ENCODE measurements at regions not wholly inside any gene's neighbourhood (a gene's known extent, or its start where the extent isn't known, plus 50 kb on each side); places are given as distances from the start of the nearest gene placed in this dataset.
"Not testable (repeated sequence)": the region's sequence is repeated elsewhere in the genome, so short reads cannot be mapped to it uniquely, and the experiment has no call there.

- intact Hi-C loops (cut with DNase I) = no loop called here
- 87 to 89% methylated on average over 4 of the region's 4 CpGs for WGBS, 2 donors
- no peaks in the 10 kb centered on the region for H3K9me3 ChIP-seq
Observed at GRCh38 chr12:67046062-67046461, 223.1 kb upstream of the CAND1 start.

GRCh38 chr12:67047634-67048033 is 221.5 kb upstream of the CAND1 start:
- TF ChIP-seq POLR2A (IDR thresholded peaks at IDR 0.05) = no peak
- TF ChIP-seq, protein P1, sequence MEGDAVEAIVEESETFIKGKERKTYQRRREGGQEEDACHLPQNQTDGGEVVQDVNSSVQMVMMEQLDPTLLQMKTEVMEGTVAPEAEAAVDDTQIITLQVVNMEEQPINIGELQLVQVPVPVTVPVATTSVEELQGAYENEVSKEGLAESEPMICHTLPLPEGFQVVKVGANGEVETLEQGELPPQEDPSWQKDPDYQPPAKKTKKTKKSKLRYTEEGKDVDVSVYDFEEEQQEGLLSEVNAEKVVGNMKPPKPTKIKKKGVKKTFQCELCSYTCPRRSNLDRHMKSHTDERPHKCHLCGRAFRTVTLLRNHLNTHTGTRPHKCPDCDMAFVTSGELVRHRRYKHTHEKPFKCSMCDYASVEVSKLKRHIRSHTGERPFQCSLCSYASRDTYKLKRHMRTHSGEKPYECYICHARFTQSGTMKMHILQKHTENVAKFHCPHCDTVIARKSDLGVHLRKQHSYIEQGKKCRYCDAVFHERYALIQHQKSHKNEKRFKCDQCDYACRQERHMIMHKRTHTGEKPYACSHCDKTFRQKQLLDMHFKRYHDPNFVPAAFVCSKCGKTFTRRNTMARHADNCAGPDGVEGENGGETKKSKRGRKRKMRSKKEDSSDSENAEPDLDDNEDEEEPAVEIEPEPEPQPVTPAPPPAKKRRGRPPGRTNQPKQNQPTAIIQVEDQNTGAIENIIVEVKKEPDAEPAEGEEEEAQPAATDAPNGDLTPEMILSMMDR (IDR thresholded peaks at IDR 0.05) = no peak
- no peak for TF ChIP-seq POLR2AphosphoS5 (IDR thresholded peaks at IDR 0.05)
- TF ChIP-seq EP300 (IDR thresholded peaks at IDR 0.05) = no peak

More at GRCh38 chr12:67046062-67046461, 223.1 kb upstream of the CAND1 start:
- Histone ChIP-seq H3K36me3 (no peaks in the 10 kb centered on the region), H3K27ac (no peak overlapping the region), H3K4me1 (peaks cover 0 to 40% (median 34%) of the 10 kb centered on the region in 4 donors), H3K4me3 (no peak overlapping the region), H3K27me3 (no peaks in the 10 kb centered on the region)
- DNase-seq = no peak
- TF ChIP-seq, protein P1 (IDR thresholded peaks at IDR 0.05) = no peak
- TF ChIP-seq EP300 (IDR thresholded peaks at IDR 0.05) = no peak
- no peak for TF ChIP-seq POLR2AphosphoS5 (IDR thresholded peaks at IDR 0.05)
- no peak for TF ChIP-seq POLR2A (IDR thresholded peaks at IDR 0.05)

DNA sequence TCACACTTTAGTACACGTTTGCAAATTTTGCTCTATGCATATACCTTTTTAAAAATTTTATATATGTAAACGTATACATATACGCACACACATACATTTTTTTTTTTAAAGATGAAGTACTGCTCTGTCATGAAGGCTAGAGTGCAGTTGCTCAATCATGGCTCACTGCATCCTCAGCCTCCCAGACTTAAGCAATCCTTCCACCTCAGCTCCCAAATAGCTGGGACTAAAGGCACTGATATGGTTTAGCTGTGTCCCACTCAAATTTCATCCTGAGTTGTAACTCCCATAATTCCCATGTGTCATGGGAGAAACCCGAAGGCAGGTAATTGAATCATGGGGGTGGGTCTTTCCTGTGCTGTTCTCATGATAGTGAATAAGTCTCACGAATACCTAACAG is 220.8 kb upstream of the CAND1 start:
- no peaks in the 10 kb centered on the region for H3K27me3 ChIP-seq
- no peaks in the 10 kb centered on the region for H3K9me3 ChIP-seq
- H3K4me1 ChIP-seq = peaks cover 0 to 23% (median 21%) of the 10 kb centered on the region in 4 donors
- 88 to 89% methylated on average over 5 of the region's 5 CpGs for WGBS, 2 donors
- H3K36me3 ChIP-seq = no peaks in the 10 kb centered on the region
- H3K27ac ChIP-seq = no peak overlapping the region
- intact Hi-C loops (cut with DNase I) = no loop called here
- no peak overlapping the region for H3K4me3 ChIP-seq
- TF ChIP-seq POLR2AphosphoS5 (IDR thresholded peaks at IDR 0.05) = no peak
- no peak for DNase-seq

More at GRCh38 chr12:67047634-67048033, 221.5 kb upstream of the CAND1 start:
- Histone ChIP-seq H3K4me3 (no peak overlapping the region), H3K27me3 (no peaks in the 10 kb centered on the region), H3K27ac (no peak overlapping the region), H3K36me3 (no peaks in the 10 kb centered on the region), H3K4me1 (peaks cover 0 to 30% (median 27%) of the 10 kb centered on the region in 4 donors), H3K9me3 (no peaks in the 10 kb centered on the region)
- intact Hi-C loops (cut with DNase I) = no loop called here
- DNase-seq = no peak
- WGBS, 2 donors = 83 to 93% methylated on average over 2 of the region's 2 CpGs

DNA sequence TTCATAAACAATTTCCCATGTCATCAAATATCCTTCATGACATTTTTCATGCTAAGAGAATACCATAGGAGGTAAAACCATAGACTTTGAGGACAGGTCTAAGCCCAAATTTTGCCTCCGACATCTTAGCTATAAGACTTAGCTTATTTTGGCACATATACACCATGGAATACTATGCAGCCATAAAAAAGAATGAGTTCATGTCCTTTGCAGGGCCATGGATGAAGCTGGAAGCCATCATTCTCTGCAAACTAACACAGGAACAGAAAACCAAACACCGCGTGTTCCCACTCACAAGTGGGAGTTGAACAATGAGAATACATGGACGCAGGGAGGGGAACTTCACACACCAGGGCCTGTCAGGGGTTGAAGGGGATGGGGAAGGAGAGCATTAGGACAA is 220.0 kb upstream of the CAND1 start:
- H3K9me3 ChIP-seq; H3K27me3 ChIP-seq; H3K4me3 ChIP-seq; H3K27ac ChIP-seq; H3K36me3 ChIP-seq; DNase-seq; intact Hi-C loops (cut with DNase I): not testable (repeated sequence)
- 73% methylated on average over 4 of the region's 4 CpGs for WGBS, 2 donors
- H3K4me1 ChIP-seq = peaks cover 0 to 14% (median 13%) of the 10 kb centered on the region in 4 donors

DNA sequence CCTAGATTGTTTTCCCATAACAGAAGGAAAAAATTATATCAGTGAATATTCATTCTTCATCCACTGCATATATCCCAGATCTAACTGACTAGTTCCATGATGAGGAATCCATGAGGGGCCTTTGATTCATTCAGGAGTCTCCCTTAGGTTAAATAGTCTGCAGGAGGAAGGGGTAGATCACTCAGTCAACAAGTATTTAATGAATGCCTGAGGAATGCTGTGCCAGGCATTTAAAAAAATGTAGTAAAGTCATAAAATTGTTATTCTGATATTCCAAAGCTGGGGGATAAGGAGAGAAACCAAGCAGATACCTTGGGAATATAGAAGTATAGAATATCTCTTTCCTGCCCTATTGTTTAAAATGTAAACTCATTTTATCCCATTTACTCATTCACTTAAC is 216.2 kb upstream of the CAND1 start:
- DNase-seq = no peak
- no peaks in the 10 kb centered on the region for H3K4me1 ChIP-seq
- no peak overlapping the region for H3K27ac ChIP-seq
- H3K27me3 ChIP-seq = no peaks in the 10 kb centered on the region
- no peaks in the 10 kb centered on the region for H3K9me3 ChIP-seq
- H3K36me3 ChIP-seq = no peaks in the 10 kb centered on the region
- TF ChIP-seq, protein P1 (IDR thresholded peaks at IDR 0.05) = no peak
- TF ChIP-seq POLR2A (IDR thresholded peaks at IDR 0.05) = no peak
- no peak for TF ChIP-seq EP300 (IDR thresholded peaks at IDR 0.05)
- TF ChIP-seq POLR2AphosphoS5 (IDR thresholded peaks at IDR 0.05) = no peak
- intact Hi-C loops (cut with DNase I) = no loop called here
- H3K4me3 ChIP-seq = no peak overlapping the region

DNA sequence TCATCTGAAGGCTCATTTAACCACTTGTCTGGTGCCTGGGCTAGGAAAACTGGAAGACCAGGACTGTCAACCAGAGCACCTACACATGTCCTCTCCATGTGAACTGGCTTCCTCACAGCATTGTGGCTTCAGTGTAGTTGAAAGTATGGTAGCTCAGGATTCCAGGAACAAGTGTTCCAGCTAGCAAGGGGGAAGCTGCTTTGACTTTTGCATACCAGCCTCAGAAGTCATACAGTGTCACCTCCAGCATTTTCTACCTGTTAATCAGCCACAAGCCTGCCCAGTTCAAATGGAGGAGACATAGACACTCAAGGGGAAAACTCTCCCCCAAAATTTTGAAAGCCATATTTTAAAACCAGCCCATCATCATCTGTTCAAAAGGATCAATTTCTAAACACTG is 212.8 kb upstream of the CAND1 start:
- no peak for TF ChIP-seq POLR2A (IDR thresholded peaks at IDR 0.05)
- no peaks in the 10 kb centered on the region for H3K36me3 ChIP-seq
- no peak overlapping the region for H3K4me3 ChIP-seq
- H3K27ac ChIP-seq = no peak overlapping the region
- intact Hi-C loops (cut with DNase I) = no loop called here
- DNase-seq = no peak
- H3K27me3 ChIP-seq = no peaks in the 10 kb centered on the region
- no peaks in the 10 kb centered on the region for H3K4me1 ChIP-seq
- no peaks in the 10 kb centered on the region for H3K9me3 ChIP-seq
